ENCODE measurements at regions not wholly inside any gene's neighbourhood (a gene's known extent, or its start where the extent isn't known, plus 50 kb on each side); places are given as distances from the start of the nearest gene placed in this dataset.

DNA sequence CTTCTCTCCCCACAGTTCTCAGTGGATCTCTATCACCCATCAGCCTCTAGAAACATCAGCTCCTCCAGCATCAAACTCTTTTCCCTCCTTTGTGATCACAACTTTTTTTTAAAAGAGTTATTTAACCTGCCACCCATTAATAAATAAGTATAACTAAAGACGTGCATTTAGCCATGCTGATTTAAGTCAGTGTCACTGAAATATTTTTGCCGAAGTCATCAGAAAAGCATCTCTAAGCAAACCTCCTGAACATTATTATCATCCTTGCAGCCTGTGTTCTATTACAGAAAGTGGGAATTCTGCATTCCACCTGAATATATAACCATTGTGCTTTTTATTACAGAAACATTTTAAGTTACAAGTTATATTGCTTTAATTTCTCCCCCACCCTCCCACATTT is 106.2 kb upstream of the ARHGAP28 start:
- H3K4me1 ChIP-seq (ENCODE audit: insufficient read depth, low read length, poor library complexity, severe bottlenecking), result no peaks in the 10 kb centered on the region
- H3K27me3 ChIP-seq (ENCODE audit: insufficient read depth, low read length, poor library complexity, severe bottlenecking), result no peaks in the 10 kb centered on the region
- no peaks in the 10 kb centered on the region for H3K9me2 ChIP-seq (replicated peaks; ENCODE audit: low read depth, low read length)
- no peak overlapping the region for H3K9ac ChIP-seq (ENCODE audit: low read depth, low read length, poor library complexity, severe bottlenecking)
- H3K4me2 ChIP-seq (ENCODE audit: low read depth, low read length, poor library complexity, severe bottlenecking), result no peak overlapping the region
- no peaks in the 10 kb centered on the region for H3K79me2 ChIP-seq (ENCODE audit: insufficient read depth, low read length)
- H2AFZ ChIP-seq (ENCODE audit: low read length), result no peak overlapping the region
- H3K9me3 ChIP-seq (ENCODE audit: insufficient read depth, low read depth, low read length), result no peaks in the 10 kb centered on the region
- H3K36me3 ChIP-seq (ENCODE audit: insufficient read depth, low read length), result no peaks in the 10 kb centered on the region
- no peaks in the 10 kb centered on the region for H3F3A ChIP-seq (ENCODE audit: low read depth)
- H4K20me1 ChIP-seq (ENCODE audit: insufficient read depth, low read length, poor library complexity, severe bottlenecking), result no peaks in the 10 kb centered on the region
- no peak for TF ChIP-seq EZH2phosphoT487 (IDR thresholded peaks at IDR 0.05; ENCODE audit: borderline replicate concordance)
- TF ChIP-seq, protein P1, sequence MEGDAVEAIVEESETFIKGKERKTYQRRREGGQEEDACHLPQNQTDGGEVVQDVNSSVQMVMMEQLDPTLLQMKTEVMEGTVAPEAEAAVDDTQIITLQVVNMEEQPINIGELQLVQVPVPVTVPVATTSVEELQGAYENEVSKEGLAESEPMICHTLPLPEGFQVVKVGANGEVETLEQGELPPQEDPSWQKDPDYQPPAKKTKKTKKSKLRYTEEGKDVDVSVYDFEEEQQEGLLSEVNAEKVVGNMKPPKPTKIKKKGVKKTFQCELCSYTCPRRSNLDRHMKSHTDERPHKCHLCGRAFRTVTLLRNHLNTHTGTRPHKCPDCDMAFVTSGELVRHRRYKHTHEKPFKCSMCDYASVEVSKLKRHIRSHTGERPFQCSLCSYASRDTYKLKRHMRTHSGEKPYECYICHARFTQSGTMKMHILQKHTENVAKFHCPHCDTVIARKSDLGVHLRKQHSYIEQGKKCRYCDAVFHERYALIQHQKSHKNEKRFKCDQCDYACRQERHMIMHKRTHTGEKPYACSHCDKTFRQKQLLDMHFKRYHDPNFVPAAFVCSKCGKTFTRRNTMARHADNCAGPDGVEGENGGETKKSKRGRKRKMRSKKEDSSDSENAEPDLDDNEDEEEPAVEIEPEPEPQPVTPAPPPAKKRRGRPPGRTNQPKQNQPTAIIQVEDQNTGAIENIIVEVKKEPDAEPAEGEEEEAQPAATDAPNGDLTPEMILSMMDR (conservative IDR thresholded peaks at IDR 0.05; ENCODE audit: low read length), result no peak
- no peak overlapping the region for H3K4me3 ChIP-seq (ENCODE audit: low read length, poor library complexity, severe bottlenecking)

DNA sequence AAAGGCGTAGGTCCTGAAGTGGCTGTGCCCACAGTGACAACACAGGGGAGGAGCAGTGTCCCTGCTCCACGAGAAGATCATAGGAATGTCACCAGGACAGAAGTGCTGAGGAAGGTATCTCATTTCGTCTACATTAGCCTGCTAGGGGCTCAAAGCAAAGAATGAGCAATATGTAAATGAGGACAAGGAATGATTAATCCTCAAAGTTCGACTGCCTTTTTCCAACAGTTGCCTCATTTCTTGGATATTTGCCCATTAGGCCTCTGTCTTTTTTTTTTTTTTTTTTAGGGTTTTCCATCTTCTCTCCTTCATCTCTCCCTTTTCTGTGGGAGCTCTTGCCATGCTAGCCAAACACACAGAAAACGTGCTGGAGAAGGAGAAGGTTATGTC is 105.2 kb upstream of the ARHGAP28 start:
- H3K9ac ChIP-seq (ENCODE audit: low read depth, low read length, poor library complexity, severe bottlenecking), result no peak overlapping the region
- no peaks in the 10 kb centered on the region for H3F3A ChIP-seq (ENCODE audit: low read depth)
- no peak overlapping the region for H2AFZ ChIP-seq (ENCODE audit: low read length)
- H4K20me1 ChIP-seq (ENCODE audit: insufficient read depth, low read length, poor library complexity, severe bottlenecking), result no peaks in the 10 kb centered on the region
- TF ChIP-seq, protein P1 (conservative IDR thresholded peaks at IDR 0.05; ENCODE audit: low read length), result no peak
- TF ChIP-seq EZH2phosphoT487 (IDR thresholded peaks at IDR 0.05; ENCODE audit: borderline replicate concordance), result no peak
- no peak overlapping the region for H3K4me3 ChIP-seq (ENCODE audit: low read length, poor library complexity, severe bottlenecking)
- H3K4me1 ChIP-seq (ENCODE audit: insufficient read depth, low read length, poor library complexity, severe bottlenecking), result no peaks in the 10 kb centered on the region
- no peaks in the 10 kb centered on the region for H3K9me2 ChIP-seq (replicated peaks; ENCODE audit: low read depth, low read length)
- H3K9me3 ChIP-seq (ENCODE audit: insufficient read depth, low read depth, low read length), result no peaks in the 10 kb centered on the region
- no peaks in the 10 kb centered on the region for H3K27me3 ChIP-seq (ENCODE audit: insufficient read depth, low read length, poor library complexity, severe bottlenecking)
- H3K4me2 ChIP-seq (ENCODE audit: low read depth, low read length, poor library complexity, severe bottlenecking), result no peak overlapping the region
- no peaks in the 10 kb centered on the region for H3K79me2 ChIP-seq (ENCODE audit: insufficient read depth, low read length)
- H3K36me3 ChIP-seq (ENCODE audit: insufficient read depth, low read length), result no peaks in the 10 kb centered on the region

DNA sequence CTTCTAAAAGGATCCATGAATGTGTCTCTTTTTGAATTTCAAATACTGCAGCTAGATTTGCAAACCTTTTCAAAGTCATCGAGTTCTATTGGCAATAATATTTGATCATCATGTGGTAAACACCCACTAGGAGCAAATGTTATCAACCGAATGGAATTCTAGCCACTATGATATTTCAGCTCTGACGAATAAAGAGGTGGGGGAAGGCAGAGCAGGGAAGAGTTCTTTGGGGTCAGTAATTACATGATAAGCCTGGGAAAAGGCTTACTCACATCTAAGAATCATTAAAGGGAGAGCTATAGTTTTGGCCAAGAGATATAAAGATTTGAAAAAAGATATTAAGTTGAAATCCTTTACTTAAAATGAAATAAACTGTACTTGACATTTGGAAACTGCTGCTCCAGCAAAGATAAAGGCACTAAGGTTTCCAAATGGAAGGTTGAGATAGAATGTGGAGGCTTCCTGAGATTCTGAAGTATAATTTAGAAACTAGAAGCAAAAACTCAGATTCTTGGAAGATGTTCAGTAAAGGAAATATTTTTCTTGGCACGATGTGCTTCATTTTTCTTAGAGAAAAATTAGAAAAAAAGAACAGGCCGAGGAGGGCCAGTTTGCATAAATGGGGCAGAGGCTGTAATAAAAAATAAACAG is 104.7 kb upstream of the ARHGAP28 start:
- no peaks in the 10 kb centered on the region for H4K20me1 ChIP-seq (ENCODE audit: insufficient read depth, low read length, poor library complexity, severe bottlenecking)
- H3K4me1 ChIP-seq (ENCODE audit: insufficient read depth, low read length, poor library complexity, severe bottlenecking), result no peaks in the 10 kb centered on the region
- no peaks in the 10 kb centered on the region for H3K9me2 ChIP-seq (replicated peaks; ENCODE audit: low read depth, low read length)
- TF ChIP-seq EZH2phosphoT487 (IDR thresholded peaks at IDR 0.05; ENCODE audit: borderline replicate concordance), result no peak
- TF ChIP-seq, protein P1 (conservative IDR thresholded peaks at IDR 0.05; ENCODE audit: low read length), result no peak
- H3K9me3 ChIP-seq (ENCODE audit: insufficient read depth, low read depth, low read length), result no peaks in the 10 kb centered on the region
- H3K9ac ChIP-seq (ENCODE audit: low read depth, low read length, poor library complexity, severe bottlenecking), result no peak overlapping the region
- H3K4me3 ChIP-seq (ENCODE audit: low read length, poor library complexity, severe bottlenecking), result no peak overlapping the region
- no peaks in the 10 kb centered on the region for H3K79me2 ChIP-seq (ENCODE audit: insufficient read depth, low read length)
- H3K27me3 ChIP-seq (ENCODE audit: insufficient read depth, low read length, poor library complexity, severe bottlenecking), result no peaks in the 10 kb centered on the region
- no peaks in the 10 kb centered on the region for H3K36me3 ChIP-seq (ENCODE audit: insufficient read depth, low read length)
- H2AFZ ChIP-seq (ENCODE audit: low read length), result no peak overlapping the region
- no peak overlapping the region for H3K4me2 ChIP-seq (ENCODE audit: low read depth, low read length, poor library complexity, severe bottlenecking)
- H3F3A ChIP-seq (ENCODE audit: low read depth), result no peaks in the 10 kb centered on the region

Measured in Loucy (cell line).